DMS114 treated with DMSO at 0.1 percent for 48 hours (cell line): ENCODE measurements at regions not wholly inside any gene's neighbourhood (a gene's known extent, or its start where the extent isn't known, plus 50 kb on each side); places are given as distances from the start of the nearest gene placed in this dataset.

Experiments
- DNase-seq: peaks from one replicate; lab custom pipeline; 2025; ENCODE audit not compliant: unreplicated experiment; lab: John Stamatoyannopoulos, UW

GRCh38 chr12:34391771-34392581, 369.7 kb downstream of the ALG10 start:
- no peak for DNase-seq

- DNase-seq: no peak
Observed at GRCh38 chr12:34392741-34393085, 370.4 kb downstream of the ALG10 start.

GRCh38 chr12:34393086-34393820, 371.0 kb downstream of the ALG10 start:
- no peak for DNase-seq

- no peak for DNase-seq
Observed at GRCh38 chr12:34393821-34394150, 371.5 kb downstream of the ALG10 start.

- no peak for DNase-seq
Observed at GRCh38 chr12:34394211-34395055, 372.1 kb downstream of the ALG10 start.

- no peak for DNase-seq
Observed at GRCh38 chr12:34395056-34396005, 373.0 kb downstream of the ALG10 start.

GRCh38 chr12:34396006-34396860, 373.9 kb downstream of the ALG10 start:
- DNase-seq: no peak

GRCh38 chr12:34396861-34397590, 374.7 kb downstream of the ALG10 start:
- no peak for DNase-seq

- no peak for DNase-seq
Observed at GRCh38 chr12:34397591-34398365, 375.5 kb downstream of the ALG10 start.

- no peak for DNase-seq
Observed at GRCh38 chr12:34398366-34398705, 376.0 kb downstream of the ALG10 start.

GRCh38 chr12:34398706-34399630, 376.7 kb downstream of the ALG10 start:
- no peak for DNase-seq

GRCh38 chr12:34399631-34400410, 377.5 kb downstream of the ALG10 start:
- no peak for DNase-seq

- no peak for DNase-seq
Observed at GRCh38 chr12:34400411-34400881, 378.1 kb downstream of the ALG10 start.

- no peak for DNase-seq
Observed at GRCh38 chr12:34400986-34401658, 378.8 kb downstream of the ALG10 start.

GRCh38 chr12:34401659-34402227, 379.4 kb downstream of the ALG10 start:
- no peak for DNase-seq
